AG10803 (cell line): ENCODE measurements at regions not wholly inside any gene's neighbourhood (a gene's known extent, or its start where the extent isn't known, plus 50 kb on each side); places are given as distances from the start of the nearest gene placed in this dataset.
A peak's percentile ranks its signal among the peaks of the same experiment; 100 is the strongest.

Source experiments
- DNase-seq: peaks from one replicate; pipeline ENCODE4 v3.0.0; 2010; ENCODE audit warnings: low read depth
- H3K4me3 ChIP-seq: 2 replicates; pipeline ENCODE4 v1.5.1; 2011; ENCODE audit warnings: mild to moderate bottlenecking, low read length, control low read depth
- TF ChIP-seq, protein P1 (sequence below): conservative IDR thresholded peaks from 2 replicates; pipeline ENCODE4 v1.5.1; 2011; ENCODE audit warnings: mild to moderate bottlenecking, low read length, control low read depth, inconsistent platforms

DNA sequence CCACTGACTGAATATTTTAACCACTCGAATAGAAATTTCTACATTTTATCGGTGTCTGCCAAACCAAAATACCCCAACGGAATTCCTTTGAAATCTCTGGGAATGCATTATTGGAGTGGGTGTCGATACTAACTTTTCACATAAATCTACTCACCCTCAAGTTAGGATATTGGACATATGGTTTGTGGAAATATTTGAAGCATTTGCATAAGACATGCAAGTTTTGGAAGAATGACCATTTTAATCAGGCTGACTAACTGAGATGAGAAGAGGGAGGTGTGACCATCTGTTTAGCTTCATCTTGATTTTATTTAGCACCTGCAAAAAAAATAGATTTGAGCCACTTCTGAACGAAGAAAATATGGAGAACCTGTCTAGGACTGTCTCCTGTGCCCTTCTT is 61.2 kb downstream of the KLF6 start:
- TF ChIP-seq, protein P1, sequence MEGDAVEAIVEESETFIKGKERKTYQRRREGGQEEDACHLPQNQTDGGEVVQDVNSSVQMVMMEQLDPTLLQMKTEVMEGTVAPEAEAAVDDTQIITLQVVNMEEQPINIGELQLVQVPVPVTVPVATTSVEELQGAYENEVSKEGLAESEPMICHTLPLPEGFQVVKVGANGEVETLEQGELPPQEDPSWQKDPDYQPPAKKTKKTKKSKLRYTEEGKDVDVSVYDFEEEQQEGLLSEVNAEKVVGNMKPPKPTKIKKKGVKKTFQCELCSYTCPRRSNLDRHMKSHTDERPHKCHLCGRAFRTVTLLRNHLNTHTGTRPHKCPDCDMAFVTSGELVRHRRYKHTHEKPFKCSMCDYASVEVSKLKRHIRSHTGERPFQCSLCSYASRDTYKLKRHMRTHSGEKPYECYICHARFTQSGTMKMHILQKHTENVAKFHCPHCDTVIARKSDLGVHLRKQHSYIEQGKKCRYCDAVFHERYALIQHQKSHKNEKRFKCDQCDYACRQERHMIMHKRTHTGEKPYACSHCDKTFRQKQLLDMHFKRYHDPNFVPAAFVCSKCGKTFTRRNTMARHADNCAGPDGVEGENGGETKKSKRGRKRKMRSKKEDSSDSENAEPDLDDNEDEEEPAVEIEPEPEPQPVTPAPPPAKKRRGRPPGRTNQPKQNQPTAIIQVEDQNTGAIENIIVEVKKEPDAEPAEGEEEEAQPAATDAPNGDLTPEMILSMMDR = no peak
- no peak overlapping the region for H3K4me3 ChIP-seq
- peak; percentile 96 for DNase-seq

DNA sequence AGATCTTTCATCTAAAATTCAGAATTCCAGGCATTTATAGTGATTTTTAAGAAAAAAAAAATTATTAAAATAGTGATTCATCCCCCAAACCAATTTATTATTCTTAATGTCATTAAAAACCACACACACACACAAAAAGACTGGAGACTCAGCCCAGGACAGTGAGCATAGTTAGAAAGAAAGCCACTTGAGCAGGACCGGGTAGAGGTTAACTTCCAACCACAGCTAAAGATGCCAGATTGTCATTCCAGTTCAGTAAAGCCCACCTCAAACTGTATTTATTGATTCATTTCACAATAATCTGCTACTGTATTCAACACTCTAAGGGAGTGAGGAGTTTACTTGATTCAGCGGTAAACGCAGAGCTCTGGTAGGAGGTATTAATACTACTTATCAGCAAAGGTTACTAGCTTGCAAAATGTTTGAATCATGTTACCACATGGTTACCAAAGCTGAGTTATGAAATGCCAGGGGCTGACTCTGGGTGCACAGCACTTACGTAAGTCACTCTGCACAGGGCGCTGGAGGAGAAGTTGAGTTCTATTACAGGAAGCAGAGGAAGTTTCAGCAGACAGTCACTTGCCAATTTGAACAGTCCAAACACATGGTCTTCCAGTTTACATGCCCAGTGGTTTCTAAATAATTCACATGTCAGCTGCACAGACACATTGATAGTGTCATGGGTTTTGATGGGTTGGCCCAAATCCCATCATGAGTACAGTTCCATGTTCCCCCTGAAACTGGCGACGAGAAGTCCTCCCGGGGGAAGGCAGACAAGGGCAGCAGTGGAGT is 64.6 kb downstream of the KLF6 start:
- H3K4me3 ChIP-seq = no peak overlapping the region
- peak; percentile 95 for DNase-seq
- TF ChIP-seq, protein P1 = no peak

GRCh38 chr10:3719024-3719843 is 65.8 kb downstream of the KLF6 start:
- DNase-seq = no peak
- TF ChIP-seq, protein P1 = no peak
- no peak overlapping the region for H3K4me3 ChIP-seq

GRCh38 chr10:3716093-3716492 is 68.9 kb downstream of the KLF6 start:
- no peak overlapping the region for H3K4me3 ChIP-seq
- DNase-seq = no peak
- TF ChIP-seq, protein P1 = no peak

GRCh38 chr10:3714967-3715366 is 70.0 kb downstream of the KLF6 start:
- TF ChIP-seq, protein P1 = no peak
- DNase-seq = no peak
- H3K4me3 ChIP-seq = no peak overlapping the region

GRCh38 chr10:3714531-3714930 is 70.5 kb downstream of the KLF6 start:
- no peak overlapping the region for H3K4me3 ChIP-seq
- DNase-seq = no peak
- TF ChIP-seq, protein P1 = no peak
